HG02623 (cell line): ENCODE measurements at regions not wholly inside any gene's neighbourhood (a gene's known extent, or its start where the extent isn't known, plus 50 kb on each side); places are given as distances from the start of the nearest gene placed in this dataset.
"Not testable (repeated sequence)": the region's sequence is repeated elsewhere in the genome, so short reads cannot be mapped to it uniquely, and the experiment has no call there.

Source experiments
- ATAC-seq: cut with Tn5 transposase; IDR thresholded peaks from one replicate; pipeline ENCODE4 v1.9.1; 2021; ENCODE audit warnings: moderate library complexity; ENCODE audit not compliant: unreplicated experiment

DNA sequence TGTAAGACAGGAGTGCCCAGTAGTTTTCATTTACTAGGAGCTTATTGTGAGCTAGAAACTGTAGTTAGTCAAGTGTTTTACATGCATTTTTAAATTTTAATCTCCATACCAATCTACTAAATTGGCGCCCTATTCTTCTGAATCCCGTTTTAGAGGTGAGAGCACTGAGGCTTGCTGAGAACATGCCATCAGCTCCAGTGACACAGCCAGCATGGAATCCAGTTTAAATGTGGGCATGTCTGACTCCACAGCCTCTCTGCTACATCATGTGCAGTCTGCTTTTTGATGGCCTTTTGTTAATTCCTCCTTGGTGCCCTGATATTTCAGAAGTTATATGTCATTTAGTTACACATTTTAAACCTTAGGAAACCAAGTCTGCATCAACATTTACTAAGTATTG is 325.4 kb downstream of the DLEU7 start:
- ATAC-seq, result no peak

DNA sequence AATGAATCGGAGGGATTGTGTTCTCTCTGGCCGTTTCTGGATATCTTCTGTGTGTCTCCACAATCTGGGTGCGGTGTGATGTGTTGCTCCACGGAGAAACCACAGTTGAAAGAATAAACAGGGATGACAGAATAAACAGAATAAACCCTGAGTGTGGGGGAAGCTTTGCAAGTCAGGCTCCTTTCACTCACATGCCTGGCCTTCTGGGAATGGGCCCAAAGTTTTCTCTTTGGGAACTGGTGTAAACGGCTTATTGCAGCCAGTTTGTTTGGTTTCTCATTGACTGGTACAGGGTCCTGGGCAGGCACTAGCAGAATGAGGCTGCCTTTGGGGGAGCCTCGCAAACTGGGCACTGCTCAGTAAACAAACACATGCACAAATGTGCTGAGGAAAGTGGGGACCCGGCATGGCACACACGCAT is 324.7 kb downstream of the DLEU7 start:
- no peak for ATAC-seq

DNA sequence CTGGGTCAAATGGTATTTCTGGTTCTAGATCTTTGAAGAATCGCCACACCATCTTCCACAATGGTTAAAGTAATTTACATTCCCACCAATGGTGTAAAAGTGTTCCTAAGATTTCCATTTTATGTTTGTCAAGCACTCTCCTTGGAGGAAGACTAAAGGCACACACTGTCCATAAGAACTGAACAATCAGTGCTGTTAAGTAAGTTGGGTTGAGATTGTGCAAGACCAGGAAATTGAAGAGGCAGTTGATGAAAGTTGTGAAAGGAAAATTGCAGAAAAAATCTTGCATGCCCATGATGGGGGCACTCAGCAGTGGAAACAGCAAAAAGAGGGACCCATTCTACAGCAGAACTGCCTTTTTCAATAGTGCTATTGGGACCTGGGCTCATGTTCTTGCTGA is 323.6 kb downstream of the DLEU7 start:
- ATAC-seq, result no peak

DNA sequence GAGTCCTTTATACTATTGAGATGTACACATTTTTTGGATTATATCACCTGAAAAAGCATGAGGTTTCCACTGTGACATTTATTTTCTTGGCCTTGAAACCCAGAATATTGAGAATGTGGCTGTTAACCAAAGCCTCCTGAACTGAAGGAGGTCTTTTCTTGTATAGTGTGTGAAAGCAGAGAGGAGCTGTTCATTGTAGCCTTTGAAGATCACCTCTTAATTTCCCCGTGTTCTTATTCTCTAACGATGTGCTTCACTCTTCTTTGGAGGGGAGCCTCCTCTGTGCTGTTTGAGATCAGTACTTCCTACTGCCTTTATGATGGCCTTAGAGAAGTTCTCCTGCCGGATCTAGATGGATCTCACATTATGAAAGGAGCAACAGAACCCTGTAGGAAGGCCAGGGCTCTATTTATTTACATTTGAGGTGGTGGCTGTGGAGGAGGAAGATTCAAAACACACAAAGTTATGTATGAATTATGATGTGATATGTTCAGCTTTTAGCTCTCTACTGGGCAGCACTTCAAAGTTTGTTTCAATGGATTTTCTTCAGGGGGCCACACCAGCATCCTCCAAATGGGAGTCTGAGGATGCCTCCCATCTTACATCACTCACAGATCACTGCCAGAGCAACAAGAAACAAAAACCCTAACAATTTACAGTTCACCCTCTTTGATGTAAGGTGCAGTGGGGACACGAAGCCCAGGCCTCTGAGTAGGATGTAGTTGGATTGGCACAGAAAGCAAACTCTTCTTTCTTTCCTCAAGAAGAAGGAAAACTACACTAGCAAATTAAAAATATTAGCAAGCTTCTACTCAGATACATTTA is 322.3 kb downstream of the DLEU7 start:
- no peak for ATAC-seq

DNA sequence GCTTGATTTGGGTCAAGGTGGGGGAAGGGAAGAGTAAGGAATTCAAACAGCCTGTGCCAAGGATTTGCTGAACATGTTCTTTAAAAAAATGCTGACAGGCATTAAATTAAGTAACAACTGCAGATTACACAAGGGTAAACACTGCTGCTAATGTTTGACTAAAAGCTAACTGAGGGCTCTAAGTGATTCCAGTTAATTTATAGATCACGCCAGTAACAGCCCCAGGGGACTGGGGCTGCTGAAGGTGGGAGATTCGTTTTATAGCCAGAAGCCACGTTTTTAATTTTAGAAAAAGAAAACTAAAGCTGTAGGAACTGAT is 321.7 kb downstream of the DLEU7 start:
- no peak for ATAC-seq

DNA sequence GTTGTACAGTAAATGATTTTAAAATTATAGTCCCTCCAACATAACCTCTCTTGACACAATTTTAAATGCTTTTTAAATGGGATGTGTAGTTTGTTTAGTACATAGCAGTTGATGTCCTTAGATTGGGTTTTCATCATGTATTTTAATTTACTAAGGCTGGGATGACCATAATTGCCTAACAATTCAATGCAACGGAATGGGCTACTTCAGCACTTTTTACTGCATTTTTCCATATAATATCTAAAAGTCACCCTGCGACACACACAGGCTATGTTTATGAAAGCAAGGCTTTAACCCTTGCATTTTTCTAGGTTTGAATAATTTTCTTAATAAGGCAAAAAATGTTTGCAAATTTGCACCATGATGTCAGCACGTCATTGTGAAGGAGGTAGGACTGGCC is 321.0 kb downstream of the DLEU7 start:
- ATAC-seq, result no peak

DNA sequence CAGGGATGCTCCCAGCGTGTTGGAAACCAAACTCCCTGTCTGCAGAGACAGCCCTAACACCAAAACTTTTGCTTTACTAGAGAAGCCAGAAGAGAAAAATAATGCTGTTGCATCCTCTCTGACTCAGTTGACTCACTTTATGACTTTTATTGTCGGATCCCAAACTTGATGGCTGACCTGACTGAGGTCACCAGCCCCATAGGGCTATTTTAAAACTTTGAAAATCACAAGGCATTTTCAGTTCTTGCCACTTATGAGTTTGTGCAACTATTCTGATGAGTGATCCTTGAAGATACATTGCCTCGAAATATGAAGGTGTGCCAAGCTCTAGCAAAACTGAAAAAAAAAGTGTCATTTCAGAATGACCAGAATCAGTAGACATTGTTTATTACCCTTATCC is 320.2 kb downstream of the DLEU7 start:
- ATAC-seq, result no peak

DNA sequence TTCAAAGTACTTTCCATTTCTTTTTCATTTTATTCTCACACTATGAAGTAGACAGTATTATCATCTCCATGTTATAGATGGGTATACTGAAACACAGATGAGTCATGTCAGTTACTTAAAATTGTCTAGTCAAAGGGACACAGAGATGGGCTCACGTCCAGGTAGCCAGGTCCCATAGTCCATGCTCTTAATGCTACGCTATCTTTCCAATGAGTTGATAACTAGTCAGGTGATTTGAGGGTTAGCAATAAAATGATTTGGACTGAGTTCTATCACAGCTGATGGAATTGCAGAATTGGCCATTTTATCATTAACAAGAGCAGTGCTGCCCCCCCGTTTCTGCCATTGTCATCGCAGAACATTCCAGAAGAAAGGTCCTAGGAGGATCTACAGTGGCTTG is 318.9 kb downstream of the DLEU7 start:
- ATAC-seq, result no peak

DNA sequence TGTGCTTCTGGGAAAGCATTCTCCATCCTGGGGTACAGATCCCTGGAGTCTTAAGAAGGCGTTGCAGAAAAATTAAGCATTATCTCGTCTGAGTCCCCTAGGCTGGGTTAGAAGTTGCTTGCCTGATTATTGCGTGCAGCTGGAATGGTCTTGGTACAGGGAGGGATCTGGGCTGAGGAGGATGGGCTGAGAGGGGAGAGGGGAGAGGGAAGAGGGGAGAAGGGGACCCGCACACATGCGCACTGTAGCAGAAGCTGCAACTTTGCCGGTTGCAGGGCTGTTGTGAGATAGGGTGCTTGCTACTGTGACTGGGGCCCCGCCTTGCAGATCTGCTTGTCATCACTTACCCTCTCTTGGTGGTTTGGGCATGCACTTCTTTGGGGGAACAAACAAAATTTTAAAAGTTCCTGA is 316.8 kb downstream of the DLEU7 start:
- no peak for ATAC-seq

DNA sequence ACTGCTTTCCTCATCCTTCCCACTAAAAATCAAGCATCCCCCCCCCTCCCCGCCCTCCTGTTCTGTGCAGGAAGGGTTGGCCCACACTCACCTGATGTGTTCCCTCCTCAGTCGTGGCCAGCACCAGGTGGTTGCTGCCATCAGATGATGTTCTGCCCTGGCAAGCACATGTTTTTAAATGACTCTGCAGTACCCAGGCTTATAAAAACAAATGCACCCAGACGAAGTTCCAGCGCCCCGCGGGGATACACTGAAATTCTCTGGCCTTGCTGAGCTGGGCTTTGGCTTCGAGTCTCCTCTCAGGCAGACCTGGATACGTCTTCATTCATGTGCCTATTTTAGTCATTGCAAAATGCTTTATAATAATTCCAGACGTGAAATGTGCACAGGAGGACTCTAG is 316.3 kb downstream of the DLEU7 start:
- no peak for ATAC-seq

DNA sequence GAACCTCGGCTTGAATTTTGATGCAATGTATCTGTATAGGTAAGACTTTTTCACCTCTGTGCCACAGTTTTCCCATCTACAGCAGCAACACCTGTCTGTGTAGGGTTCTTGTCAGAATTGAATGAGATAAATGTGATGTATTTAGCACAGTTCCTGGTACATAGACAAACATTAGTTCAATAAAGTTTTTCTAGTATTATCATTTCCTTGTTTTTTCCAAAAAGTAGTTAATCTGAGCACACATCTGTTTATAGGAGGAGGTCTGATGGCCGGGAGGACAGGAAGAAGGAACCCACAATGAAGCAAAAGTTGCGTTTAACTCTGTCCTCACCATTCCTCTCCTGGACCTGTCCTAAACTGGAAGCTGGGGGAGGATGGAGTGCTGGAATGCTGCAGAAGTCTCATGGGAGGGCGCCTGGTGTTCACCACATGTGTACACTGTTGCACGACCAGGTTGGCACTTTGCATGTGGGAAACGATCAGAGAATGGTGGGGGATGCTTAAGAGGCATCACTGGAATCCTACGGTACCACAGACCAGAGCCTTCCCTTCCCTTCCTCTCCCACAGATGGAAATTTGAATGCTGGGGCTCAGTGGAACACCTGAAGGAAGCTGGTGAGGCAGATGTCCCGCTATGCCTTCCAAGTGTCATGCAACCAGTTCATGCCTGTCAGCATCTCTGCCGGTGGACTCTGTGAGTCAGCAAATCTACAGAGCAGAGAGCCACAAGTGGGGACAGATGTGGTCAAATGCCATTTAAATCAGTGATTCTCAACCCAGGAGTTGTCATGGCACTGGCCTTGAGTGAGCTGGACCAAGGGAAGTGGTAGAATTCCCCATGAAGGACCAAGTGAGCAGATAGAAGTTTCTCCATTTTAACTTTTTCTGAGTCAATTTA is 315.6 kb downstream of the DLEU7 start:
- ATAC-seq, result no peak

DNA sequence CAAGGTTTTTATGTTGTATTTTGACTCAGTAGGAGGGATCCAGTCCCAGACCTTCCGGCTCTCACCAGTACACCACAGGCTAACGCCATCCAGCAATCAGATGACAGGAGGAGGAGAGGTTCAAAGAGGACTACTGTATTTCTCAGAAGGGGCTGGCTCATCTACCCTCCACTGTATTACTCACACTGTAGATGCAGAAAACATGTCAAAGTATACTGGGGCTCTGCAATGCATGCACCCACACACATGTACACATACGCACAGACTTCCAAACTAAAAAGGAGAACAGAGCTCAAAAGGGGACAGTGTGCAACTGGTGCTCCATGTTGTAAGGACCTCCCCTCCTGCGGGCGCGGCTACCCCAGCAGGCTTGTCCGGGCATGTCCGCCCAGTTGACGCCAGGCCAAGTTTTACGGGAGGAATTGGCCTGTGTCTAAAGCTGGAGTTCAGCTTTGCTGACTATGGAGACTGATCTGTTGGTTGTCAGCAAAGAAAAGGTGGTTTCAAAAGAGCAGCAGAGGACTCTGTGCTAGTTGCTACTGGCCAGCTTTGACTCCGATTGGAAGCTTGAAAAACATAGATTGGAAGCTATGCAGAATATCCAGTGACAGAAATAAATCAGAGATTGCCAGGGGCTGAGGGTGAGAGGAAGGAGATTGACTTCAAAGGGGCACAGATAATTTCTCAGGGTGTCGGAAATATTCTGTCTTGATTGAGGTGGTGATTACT is 314.2 kb downstream of the DLEU7 start:
- ATAC-seq, result no peak

DNA sequence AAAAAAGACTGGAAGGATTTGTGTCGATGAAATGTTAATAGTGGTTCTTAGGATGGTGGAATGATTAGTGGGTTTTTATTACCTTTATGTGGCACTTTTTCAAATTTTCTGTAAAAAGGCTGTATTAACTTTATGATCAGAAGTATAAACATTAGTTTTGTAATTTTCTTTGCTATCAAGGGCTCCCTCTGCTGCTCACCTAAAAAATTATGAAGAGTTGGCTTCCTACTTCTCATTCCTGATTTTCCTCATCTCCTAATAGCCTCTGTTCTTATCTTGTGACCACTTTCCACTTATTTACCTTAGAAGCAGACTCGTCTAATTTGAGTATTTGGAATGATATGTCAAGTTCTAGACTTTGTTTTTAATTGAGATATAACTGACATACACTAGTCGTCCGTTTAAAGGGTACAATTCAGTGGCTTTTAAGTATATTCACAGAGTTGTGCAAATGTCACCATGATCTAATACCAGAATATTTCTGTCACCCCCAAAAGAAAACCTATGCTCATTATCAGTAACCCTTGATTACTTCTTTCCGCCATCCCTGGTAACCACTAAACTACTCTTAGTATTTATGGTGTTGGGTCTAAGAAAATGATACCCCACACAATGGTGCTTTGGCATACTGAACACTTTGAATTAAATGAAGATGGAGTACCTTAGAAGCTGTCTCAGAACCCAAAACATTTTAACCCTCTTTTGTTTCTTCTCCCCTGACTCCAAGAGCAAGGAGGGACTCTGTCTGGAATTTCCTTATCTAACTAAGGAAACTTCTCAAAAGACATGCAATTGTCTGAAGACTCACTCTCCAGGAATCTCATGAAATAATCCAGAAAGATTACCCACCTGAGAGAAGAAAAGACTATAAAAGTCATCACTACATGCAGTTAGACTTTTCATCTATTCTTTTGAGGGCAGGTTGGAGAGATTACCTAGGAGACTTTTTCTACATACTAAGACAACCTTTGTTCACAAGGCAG is 311.3 kb downstream of the DLEU7 start:
- ATAC-seq, result no peak

DNA sequence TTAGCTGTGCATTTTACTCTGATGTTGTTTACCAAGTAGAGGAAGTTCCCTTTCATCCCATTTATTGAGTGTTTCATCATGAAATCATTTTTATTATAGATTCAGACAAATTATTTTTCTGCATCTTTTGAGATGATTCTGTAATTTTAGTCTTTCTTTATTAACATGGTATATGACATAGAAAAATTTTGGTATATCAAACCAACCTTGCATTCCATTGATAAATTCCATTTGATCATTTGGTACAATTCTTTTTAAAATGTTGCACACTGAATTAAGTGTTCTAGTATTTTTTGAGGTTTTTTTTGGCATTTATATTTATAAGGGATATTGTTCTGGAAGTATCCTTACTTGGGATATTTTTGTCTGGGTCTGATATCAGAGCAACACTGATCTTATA is 308.4 kb downstream of the DLEU7 start:
- ATAC-seq, result no peak

DNA sequence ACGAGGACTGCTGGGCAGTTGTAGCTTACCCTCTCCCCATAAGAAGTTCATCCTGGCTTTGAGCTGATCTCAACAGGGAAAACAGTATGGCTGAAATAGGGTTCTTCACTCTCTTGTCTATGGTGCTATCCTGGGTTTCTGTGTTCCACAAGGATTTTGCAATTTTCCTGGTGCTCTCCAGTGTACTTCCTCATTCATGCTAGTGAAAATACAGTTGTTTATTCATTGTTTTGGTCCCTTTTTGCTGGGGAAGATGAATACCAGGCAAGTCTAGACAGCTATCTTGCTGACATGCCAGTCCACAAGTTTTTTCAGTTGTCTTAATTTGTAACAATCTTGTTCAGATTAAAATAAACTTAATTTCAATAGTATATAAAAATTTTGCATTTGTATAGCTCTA is 306.5 kb downstream of the DLEU7 start:
- ATAC-seq, result no peak

DNA sequence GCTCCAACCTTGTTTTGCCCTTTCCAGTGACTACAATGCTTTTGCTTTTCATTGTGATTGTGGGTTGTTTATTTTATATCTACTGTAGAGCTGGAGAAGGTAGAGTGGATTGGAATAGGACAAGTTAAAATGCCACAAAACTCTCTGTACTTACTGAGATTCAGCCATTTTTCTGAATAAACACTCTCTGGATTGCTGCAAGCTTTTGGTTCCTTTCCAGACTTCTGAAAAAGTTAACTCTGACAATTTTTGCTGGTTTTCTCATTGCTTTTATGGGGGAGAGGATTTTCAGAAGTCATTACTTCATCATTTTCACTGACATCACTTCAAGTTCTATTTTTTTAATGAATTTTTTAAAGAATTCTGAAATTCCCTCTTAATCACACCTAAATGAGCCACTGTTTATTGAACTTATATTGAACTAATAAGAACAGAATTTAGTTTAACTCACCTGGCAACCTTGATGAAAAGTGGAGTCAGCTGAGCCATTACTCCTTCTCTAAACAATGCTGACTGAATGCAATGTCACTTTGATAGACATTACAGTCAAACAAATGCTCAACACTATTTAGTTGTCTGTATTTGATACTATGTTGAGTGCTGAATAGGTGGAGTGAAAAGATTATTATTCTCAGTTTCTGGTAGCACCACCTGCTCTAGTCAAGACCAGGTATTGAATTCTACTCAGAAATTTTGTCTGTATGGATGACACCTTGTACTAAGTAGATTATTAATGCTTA is 303.5 kb downstream of the DLEU7 start:
- no peak for ATAC-seq

DNA sequence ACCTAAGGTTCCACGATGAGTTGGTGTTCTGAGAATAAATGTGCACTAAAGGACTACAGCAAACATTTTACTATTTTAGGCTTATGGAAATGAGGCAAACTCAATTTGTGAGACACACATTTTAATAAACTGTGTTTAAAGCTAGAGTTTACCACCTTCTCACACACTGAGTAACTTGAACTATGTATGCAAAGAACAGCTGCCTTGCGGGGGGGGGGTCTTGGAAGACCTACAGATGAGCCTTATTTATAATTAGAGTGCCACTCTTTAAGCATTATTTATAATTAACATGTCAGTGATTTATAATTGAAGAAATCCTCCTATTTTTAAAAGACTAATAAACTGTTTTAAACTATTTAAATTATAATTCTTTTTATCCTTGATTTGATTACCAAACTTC is 300.4 kb downstream of the DLEU7 start:
- no peak for ATAC-seq

DNA sequence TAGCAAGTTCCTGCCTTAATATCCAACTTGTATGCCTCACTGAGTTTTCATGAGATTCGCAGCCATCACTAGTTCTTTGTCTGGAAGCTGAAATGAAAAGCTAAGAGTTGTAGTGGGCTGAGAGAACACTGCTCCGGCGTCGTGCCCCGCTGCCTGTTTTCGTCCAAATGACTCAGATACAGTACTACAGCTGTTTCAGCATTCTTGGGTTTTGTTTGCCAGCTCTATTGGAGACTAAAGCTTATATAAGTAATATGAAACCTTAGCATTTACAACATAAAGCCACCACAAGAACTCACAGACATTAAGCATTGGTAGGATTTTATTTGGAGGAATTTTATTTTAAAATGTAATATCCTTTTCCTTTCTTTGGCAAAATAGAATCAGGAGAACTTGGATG is 299.7 kb downstream of the DLEU7 start:
- no peak for ATAC-seq

DNA sequence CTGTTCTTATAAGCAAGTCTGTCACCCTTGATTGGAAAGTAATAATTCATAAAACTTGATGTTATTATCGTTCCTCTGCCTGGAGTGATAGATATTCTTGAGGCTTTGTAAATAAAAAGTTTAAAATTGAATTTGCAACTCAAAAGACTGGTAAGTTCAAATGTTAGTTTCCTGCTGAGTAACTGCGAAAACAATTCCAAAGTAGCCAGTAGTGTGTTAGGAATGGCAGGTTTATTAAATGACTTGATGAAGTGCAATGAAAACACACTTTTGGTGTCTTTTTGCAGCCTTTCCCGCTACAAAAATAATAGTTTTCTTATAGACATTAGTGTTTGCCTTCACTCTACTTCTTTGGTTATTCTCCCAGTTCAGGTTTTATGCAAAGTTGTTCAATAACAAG is 299.3 kb downstream of the DLEU7 start:
- ATAC-seq, result no peak

DNA sequence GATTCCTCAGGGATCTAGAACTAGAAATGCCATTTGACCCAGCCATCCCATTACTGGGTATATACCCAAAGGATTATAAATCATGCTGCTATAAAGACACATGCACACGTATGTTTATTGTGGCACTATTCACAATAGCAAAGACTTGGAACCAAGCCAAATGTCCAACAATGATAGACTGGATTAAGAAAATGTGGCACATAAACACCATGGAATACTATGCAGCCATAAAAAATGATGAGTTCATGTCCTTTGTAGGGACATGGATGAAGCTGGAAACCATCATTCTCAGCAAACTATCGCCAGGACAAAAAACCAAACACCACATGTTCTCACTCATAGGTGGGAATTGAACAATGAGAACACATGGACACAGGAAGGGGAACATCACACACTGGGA is 296.3 kb downstream of the DLEU7 start:
- ATAC-seq, result not testable (repeated sequence)
